GM18499 (cell line): ENCODE measurements at regions not wholly inside any gene's neighbourhood (a gene's known extent, or its start where the extent isn't known, plus 50 kb on each side); places are given as distances from the start of the nearest gene placed in this dataset.

Experiments
- ATAC-seq: cut with Tn5 transposase; IDR thresholded peaks from one replicate; pipeline ENCODE4 v1.9.1; 2021; ENCODE audit warnings: moderate number of reproducible peaks; ENCODE audit not compliant: insufficient read depth, unreplicated experiment

GRCh38 chr2:104262714-104263113 lies 591.2 kb upstream of the POU3F3 start:
- ATAC-seq: no peak

DNA sequence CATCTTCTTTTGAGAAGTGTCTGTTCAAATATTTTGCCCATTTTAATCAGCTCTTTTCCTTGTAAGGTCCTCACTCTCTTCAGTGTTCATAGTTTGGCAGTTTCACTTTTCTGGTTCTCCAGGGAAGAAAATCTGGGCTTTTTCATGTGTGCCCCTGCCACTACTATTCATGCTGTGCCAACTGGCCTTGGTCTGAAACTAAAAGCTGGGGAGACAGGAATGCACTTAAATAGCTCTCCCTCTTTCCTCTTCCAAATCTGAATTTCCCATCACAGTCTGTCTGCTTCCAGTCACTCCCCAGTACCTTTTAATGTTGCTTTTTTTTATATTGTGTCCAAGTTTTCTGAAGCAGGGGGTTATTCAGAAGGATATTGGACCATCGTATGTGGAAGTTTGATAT lies 574.3 kb upstream of the POU3F3 start:
- no peak for ATAC-seq

- no peak for ATAC-seq
Observed at GRCh38 chr2:104280216-104280615, 573.7 kb upstream of the POU3F3 start.

DNA sequence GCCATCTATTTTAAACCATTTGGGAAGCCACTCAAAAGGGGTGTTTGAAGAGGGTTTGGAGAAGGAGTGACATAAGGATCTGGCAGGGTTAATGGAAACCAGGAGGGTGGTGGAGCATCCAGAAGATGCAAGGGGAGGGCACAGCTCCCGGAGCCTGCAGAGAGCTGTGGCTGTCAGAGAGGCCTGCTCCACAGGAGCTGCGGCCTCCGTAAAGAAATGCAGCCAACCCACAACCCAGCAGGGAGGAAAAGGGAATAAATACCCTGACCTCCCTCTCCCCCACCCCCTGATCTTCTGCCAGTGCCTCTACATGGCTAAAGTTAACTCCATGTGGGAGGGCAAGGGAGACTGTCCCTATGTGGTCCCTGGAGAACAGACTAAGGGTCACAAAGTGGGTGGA lies 567.1 kb upstream of the POU3F3 start:
- no peak for ATAC-seq

- no peak for ATAC-seq
Observed at GRCh38 chr2:104289651-104290565, 564.0 kb upstream of the POU3F3 start.

DNA sequence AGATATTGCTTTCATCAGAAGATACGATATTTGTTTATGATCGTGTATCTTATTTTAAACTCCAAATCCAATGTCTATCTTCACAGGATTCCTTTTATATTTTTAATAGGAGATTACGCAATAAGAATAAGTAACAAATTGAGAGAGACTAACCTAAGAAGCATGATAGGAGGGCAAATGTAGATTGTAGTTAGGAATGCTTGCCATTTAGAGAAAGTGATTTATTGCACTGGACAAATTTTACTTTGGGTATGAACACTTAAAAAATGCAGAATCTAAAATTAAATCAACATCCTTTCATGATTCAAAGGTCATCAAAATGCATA lies 563.4 kb upstream of the POU3F3 start:
- ATAC-seq: no peak

DNA sequence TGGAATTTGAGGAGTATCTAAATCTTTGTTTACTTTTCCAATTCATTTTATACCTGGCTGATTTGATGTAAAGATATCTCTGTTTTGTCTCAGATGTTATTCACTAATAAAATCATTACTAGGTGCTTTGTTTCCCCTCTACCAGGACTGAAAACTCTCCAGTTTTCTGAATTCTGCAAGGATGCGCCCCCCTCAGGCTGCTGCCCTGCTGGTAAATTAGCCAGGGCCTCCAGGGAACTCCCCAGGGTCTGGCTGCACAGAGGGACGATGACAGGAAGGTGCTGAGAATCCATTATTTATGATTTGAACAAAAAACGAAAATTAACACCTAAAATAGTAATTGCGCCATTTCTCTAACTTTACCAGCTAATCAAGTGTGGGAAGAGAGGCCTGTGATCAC lies 541.2 kb upstream of the POU3F3 start:
- no peak for ATAC-seq

DNA sequence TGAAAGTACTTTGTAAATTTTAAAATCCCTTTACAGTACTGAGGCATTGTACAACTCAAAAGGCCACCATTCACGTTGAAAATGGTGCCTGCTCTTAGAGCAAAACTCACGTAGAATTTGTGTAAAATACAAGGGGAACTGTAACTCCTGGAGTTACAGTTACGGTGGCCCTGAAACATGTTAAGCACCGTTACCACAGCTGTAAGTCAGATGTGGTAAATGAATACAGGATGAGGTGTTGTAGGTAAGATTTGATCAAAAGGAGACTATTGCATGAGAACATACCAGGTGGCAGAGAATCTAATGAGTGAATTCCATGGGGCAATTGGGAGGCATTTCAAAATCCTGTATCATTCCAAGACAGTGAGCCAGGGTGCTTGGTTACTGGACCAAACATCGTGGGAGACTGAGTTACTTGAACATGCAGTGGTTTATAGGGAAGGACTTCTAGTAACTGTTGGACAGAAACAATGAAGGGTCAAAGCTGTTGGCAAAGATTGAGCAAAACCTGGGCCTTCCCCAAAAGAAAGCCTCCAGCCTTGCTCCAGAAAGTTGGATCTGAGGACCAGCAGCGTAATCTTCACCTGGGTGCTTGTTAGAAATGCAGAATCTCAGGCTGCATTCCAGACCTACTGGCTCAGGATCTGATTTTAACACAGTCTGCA lies 535.8 kb upstream of the POU3F3 start:
- no peak for ATAC-seq

DNA sequence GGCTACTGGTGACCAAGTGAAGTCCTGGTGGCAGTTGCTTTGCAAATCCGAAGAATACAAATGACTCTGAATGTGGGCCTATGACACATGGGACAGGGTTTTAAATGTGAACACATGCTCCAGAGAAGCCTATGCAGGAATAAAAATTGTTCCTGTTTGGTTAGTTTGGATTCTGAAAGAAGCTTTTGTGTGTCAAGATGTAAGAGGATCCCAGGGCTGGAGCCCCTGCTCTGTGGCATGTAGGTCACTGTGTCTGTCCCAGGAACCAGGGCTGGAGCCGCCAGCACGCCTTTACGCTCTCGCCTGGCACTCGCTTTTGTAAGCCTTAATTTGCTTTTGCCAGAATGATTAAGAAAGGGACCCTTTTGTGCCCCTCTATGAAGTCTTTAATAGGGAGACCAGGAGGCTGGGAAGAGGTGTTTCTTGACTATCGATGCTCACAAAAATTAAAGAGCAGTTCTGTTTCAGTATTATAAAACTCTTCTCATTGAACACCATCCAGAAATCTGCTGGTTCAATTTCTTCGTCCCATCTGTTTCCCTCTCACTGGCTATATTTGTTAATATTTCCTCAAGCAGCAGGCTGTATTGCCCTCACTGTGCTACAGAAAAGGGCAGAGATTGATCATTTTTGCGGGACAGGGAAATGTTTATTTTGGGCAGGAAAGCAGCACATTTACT lies 532.7 kb upstream of the POU3F3 start:
- no peak for ATAC-seq

DNA sequence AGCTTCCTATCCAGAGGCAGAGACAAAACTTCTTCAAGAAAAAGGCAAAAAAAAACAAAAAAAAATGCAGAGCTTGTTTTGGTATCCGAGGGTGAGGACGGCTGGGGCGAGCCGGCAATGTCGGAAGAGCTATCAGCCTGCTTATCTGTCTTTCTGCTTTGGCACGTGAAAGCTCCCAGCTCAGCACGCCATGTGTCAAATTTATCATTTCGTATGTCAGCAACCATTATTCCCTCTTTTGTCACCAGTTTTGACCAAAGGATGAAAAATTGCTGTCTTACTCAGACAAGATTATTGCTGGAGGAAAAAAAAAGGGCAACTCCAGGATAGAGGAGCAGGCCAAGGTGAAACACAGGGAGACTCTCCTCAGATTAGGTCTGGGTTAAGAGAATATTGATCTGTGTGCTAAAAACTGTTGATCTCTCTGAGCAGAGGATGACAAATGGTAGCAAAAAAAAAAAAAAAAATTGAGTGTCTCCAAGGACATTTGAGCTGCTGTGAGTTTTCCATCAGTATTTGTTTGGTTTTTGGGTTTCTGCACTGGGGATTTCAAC lies 532.0 kb upstream of the POU3F3 start:
- ATAC-seq: no peak

- no peak for ATAC-seq
Observed at GRCh38 chr2:104332731-104333130, 521.2 kb upstream of the POU3F3 start.

DNA sequence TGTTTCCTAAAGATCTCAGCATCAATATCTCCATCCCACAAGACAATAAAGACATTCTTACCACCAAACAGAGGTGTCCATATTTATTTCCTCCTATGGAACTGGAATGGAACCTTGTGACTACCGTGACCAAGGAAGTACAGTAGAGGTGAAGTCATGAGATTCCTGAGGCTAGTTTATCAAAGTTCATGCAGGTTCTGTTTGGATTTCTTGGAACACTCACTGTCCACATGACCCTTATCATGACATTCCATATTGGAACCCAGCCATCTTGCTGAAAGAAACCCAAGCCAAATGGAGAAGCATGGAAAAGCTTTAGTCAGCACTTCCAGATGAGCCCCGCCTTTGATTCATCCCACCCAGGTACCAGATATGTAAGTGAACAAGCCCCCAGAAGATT lies 516.0 kb upstream of the POU3F3 start:
- no peak for ATAC-seq

GRCh38 chr2:104340162-104340561 lies 513.8 kb upstream of the POU3F3 start:
- no peak for ATAC-seq

DNA sequence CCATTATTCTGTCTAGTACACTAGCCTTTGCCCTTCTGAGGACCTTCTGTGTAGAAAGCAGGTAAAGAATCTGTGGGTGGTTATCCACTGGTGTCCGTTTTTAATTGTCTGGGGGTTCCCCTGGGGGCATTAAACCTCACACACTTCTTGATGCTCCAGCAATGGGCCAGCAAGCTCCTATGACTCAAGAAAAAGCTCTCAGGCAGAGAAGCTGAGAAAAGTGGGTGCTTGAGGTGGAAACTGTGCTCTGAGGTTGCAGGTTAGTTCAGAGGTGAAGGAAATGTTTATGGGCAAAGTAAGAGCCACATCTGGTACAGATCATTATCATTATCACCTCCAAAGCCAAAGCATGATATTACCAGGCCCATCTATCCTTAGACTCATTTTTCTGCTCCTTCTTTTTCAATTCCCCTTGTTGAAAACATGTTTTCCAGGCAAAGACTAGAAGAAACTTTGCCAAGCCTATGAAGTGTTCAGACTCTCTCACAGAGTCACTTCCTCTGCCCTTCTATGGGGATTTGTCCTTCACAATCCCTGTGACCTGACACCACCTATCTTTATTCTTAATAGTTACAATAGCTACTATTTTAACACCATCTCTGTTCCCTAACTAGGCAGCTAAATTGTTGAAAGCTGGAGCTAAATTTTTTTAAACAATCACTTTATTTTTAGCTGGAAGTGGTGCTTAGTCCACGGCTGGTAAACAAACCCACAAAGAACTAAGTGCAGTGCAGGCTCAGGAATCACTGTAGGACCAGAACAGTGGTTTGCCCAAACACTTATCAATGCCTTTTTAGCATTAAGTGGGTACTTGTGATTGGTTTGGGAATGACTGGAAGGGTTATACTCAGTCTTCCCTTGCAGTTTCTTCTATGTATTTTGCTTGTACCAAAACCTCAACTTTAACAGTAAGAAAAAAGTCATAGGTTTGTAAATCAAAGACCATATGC lies 512.8 kb upstream of the POU3F3 start:
- ATAC-seq: no peak

- ATAC-seq: no peak
Observed at GRCh38 chr2:104344306-104344705, 509.6 kb upstream of the POU3F3 start.

- no peak for ATAC-seq
Observed at GRCh38 chr2:104344985-104345384, 508.9 kb upstream of the POU3F3 start.

- no peak for ATAC-seq
Observed at GRCh38 chr2:104358122-104358521, 495.8 kb upstream of the POU3F3 start.

DNA sequence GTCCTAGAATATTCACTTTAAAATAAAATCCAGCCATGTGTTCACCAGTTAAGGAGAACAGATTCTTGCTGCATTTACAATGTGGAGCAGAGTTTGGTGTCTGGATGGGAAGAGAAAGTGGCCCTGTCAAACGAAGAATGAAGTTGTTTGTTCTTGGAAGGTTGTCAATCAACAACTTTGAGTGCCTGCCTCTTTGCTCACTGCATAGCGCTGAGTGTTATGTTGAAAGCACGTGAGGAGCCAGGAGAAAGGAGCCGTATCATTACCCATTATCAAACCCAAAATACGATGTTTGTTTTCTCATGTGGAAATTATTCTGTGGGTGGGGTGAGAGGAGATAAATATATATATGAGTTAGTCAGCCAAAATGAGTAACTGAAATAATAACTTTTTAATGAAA lies 492.5 kb upstream of the POU3F3 start:
- ATAC-seq: no peak

GRCh38 chr2:104368089-104368488 lies 485.8 kb upstream of the POU3F3 start:
- no peak for ATAC-seq
